ENCODE measurements at regions not wholly inside any gene's neighbourhood (a gene's known extent, or its start where the extent isn't known, plus 50 kb on each side); places are given as distances from the start of the nearest gene placed in this dataset.
"Not testable (repeated sequence)": the region's sequence is repeated elsewhere in the genome, so short reads cannot be mapped to it uniquely, and the experiment has no call there.

- no peak for DNase-seq (ENCODE audit: low read depth)
Measured at GRCh38 chr6:164826831-164827468, 482.5 kb downstream of the C6orf118 start.

GRCh38 chr6:164825386-164825785, 484.0 kb downstream of the C6orf118 start:
- DNase-seq (ENCODE audit: low read depth) = no peak

- DNase-seq (ENCODE audit: low read depth) = no peak
Measured at GRCh38 chr6:164817662-164818061, 491.7 kb downstream of the C6orf118 start.

GRCh38 chr6:164812706-164813105, 496.7 kb downstream of the C6orf118 start:
- no peak for DNase-seq (ENCODE audit: low read depth)

GRCh38 chr6:164807125-164807524, 502.3 kb downstream of the C6orf118 start:
- no peak for DNase-seq (ENCODE audit: low read depth)

- no peak for DNase-seq (ENCODE audit: low read depth)
Measured at GRCh38 chr6:164795056-164795815, 514.2 kb downstream of the C6orf118 start.

GRCh38 chr6:164792666-164793065, 516.7 kb downstream of the C6orf118 start:
- no peak for DNase-seq (ENCODE audit: low read depth)

- DNase-seq (ENCODE audit: low read depth) = no peak
Measured at GRCh38 chr6:164791498-164791897, 517.9 kb downstream of the C6orf118 start.

GRCh38 chr6:164763788-164764187, 545.6 kb downstream of the C6orf118 start:
- DNase-seq (ENCODE audit: low read depth) = no peak

GRCh38 chr6:164757451-164757850, 552.0 kb downstream of the C6orf118 start:
- DNase-seq (ENCODE audit: low read depth) = no peak

GRCh38 chr6:164756723-164757122, 552.7 kb downstream of the C6orf118 start:
- DNase-seq (ENCODE audit: low read depth) = no peak

- DNase-seq (ENCODE audit: low read depth) = no peak
Measured at GRCh38 chr6:164756142-164756541, 553.3 kb downstream of the C6orf118 start.

GRCh38 chr6:164753517-164753916, 555.9 kb downstream of the C6orf118 start:
- DNase-seq (ENCODE audit: low read depth) = no peak

GRCh38 chr6:164751395-164751794, 558.0 kb downstream of the C6orf118 start:
- no peak for DNase-seq (ENCODE audit: low read depth)

GRCh38 chr6:164750128-164750527, 559.3 kb downstream of the C6orf118 start:
- no peak for DNase-seq (ENCODE audit: low read depth)

GRCh38 chr6:164749221-164750064, 560.0 kb downstream of the C6orf118 start:
- DNase-seq (ENCODE audit: low read depth) = no peak

GRCh38 chr6:164744301-164744700, 565.1 kb downstream of the C6orf118 start:
- DNase-seq (ENCODE audit: low read depth) = no peak

GRCh38 chr6:164741938-164742451, 567.4 kb downstream of the C6orf118 start:
- DNase-seq (ENCODE audit: low read depth) = no peak

- DNase-seq (ENCODE audit: low read depth) = not testable (repeated sequence)
Measured at GRCh38 chr6:164736090-164736489, 573.3 kb downstream of the C6orf118 start.

GRCh38 chr6:164731539-164731938, 577.9 kb downstream of the C6orf118 start:
- DNase-seq (ENCODE audit: low read depth) = no peak

GRCh38 chr6:164721460-164721859, 587.9 kb downstream of the C6orf118 start:
- DNase-seq (ENCODE audit: low read depth) = no peak

- no peak for DNase-seq (ENCODE audit: low read depth)
Measured at GRCh38 chr6:164700497-164700896, 608.9 kb downstream of the C6orf118 start.

- DNase-seq (ENCODE audit: low read depth) = no peak
Measured at GRCh38 chr6:164695896-164696295, 613.5 kb downstream of the C6orf118 start.

Data from GM04503 (cell line).